Panc1 (cell line): ENCODE measurements at regions not wholly inside any gene's neighbourhood (a gene's known extent, or its start where the extent isn't known, plus 50 kb on each side); places are given as distances from the start of the nearest gene placed in this dataset.

Source experiments
- ATAC-seq: fragments of 200-7000 bp; cut with Tn5 transposase; 2 replicates; pipeline ENCODE4 v1.9.1; 2020; ENCODE audit warnings: mild to moderate bottlenecking, moderate library complexity
- BruUV-seq: library from RNA; stranded (reverse); fragments of 400-500 nt; replicated peaks from 2 replicates; lab custom pipeline; 2021; lab: Mats Ljungman, UMichigan
- CTCF ChIA-PET: fragments of 300-600 bp; sonication (Branson Sonifier 250); formaldehyde crosslinking; loops from one replicate; lab custom pipeline; 2022; ENCODE audit warnings: antibody characterized with exemption; lab: Charles Lee
- POLR2A ChIA-PET: fragments of 300-600 bp; sonication (Branson Sonifier 250); formaldehyde crosslinking; loops from one replicate; lab custom pipeline; 2022; ENCODE audit warnings: antibody characterized with exemption; lab: Charles Lee
- DNase-seq: peaks from one replicate; pipeline ENCODE4 v3.0.0-alpha.2; 2010; ENCODE audit warnings: low read depth, low spot score
- H3K27ac ChIP-seq: 2 replicates; pipeline ENCODE4 v1.5.1; 2011; ENCODE audit warnings: mild to moderate bottlenecking, low read length, inconsistent platforms
- H3K27me3 ChIP-seq: fragments of 200-500 bp; sonication (Bioruptor generic); 2 replicates; pipeline ENCODE4 v1.6.0; 2014; ENCODE audit warnings: low read length, inconsistent platforms; ENCODE audit not compliant: control insufficient read depth, insufficient read depth
- H3K36me3 ChIP-seq: fragments of 200-500 bp; sonication (Bioruptor generic); 2 replicates; pipeline ENCODE4 v1.5.1; 2014; ENCODE audit warnings: inconsistent platforms, mild to moderate bottlenecking, low read length, moderate library complexity; ENCODE audit not compliant: control insufficient read depth, insufficient read depth
- H3K4me1 ChIP-seq: 2 replicates; pipeline ENCODE4 v1.5.1; 2011; ENCODE audit warnings: inconsistent platforms, mild to moderate bottlenecking, low read length, moderate library complexity; ENCODE audit not compliant: control insufficient read depth, insufficient read depth
- H3K4me3 ChIP-seq, 2 experiments: 2 replicates each; pipeline ENCODE4 v1.5.1; 2011 to 2012; ENCODE audit warnings: low read depth in 2 of 2, low read length in 2 of 2, mild to moderate bottlenecking in 2 of 2, inconsistent platforms in 1 of 2, moderate library complexity in 1 of 2
- H3K9me3 ChIP-seq: fragments of 200-500 bp; sonication (Bioruptor generic); 2 replicates; pipeline ENCODE4 v1.5.1; 2014; ENCODE audit warnings: low read depth, mild to moderate bottlenecking, inconsistent platforms, low read length, moderate library complexity; ENCODE audit not compliant: control insufficient read depth, insufficient read depth
- POLR2AphosphoS5 ChIP-seq: IDR thresholded peaks from 2 replicates; pipeline ENCODE4 v1.6.1; 2012; ENCODE audit warnings: mild to moderate bottlenecking, low read depth, low read length, moderate library complexity
- SIN3A ChIP-seq: IDR thresholded peaks from 2 replicates; pipeline ENCODE4 v1.6.1; 2012; ENCODE audit warnings: low read depth, mild to moderate bottlenecking, low read length, moderate library complexity, borderline replicate concordance; ENCODE audit not compliant: insufficient read depth
- TCF7L2 ChIP-seq: IDR thresholded peaks from 2 replicates; pipeline ENCODE4 v1.6.1; 2011; ENCODE audit warnings: mild to moderate bottlenecking, low read depth, low read length, inconsistent platforms
- in situ Hi-C: cut with HindIII; loops from 2 replicates; pipeline ENCODE4 v1.10.0; 2016; ENCODE audit warnings: low sequenced_read_pairs, low pct_unique_long_range_greater_than_20kb
- intact Hi-C: fragments of 100-400 bp; cut with micrococcal nuclease; formaldehyde crosslinking; loops from one replicate; pipeline ENCODE4 v1.10.0; 2022; ENCODE audit not compliant: unreplicated experiment
- TF ChIP-seq, protein P1 (sequence below): fragments of 450-650 bp; IDR thresholded peaks from 2 replicates; pipeline ENCODE4 v1.5.1; 2017; ENCODE audit warnings: mild to moderate bottlenecking
- TF ChIP-seq, protein P2 (sequence below), 2 experiments: IDR thresholded peaks; 2 replicates each; pipeline ENCODE4 v1.6.1; 2011 to 2012; ENCODE audit warnings: low read depth in 2 of 2, control low read depth in 1 of 2, low read length in 1 of 2, mild to moderate bottlenecking in 1 of 2, moderate library complexity in 1 of 2; ENCODE audit not compliant: insufficient read depth in 1 of 2

- ChIA-PET CTCF (no interaction called here), POLR2A (no interaction called here)
- BruUV-seq, result no TSS peak
- Histone ChIP-seq H3K27ac (no peak overlapping the region), H3K4me3 (no peak overlapping the region), H3K9me3 (no peaks in the 10 kb centered on the region), H3K36me3 (no peaks in the 10 kb centered on the region), H3K4me1 (no peaks in the 10 kb centered on the region), H3K27me3 (no peaks in the 10 kb centered on the region)
- in situ Hi-C loops (no loop called here), intact Hi-C loops (no loop called here)
- DNase-seq (no peak), ATAC-seq (no peak)
- no peak for TF ChIP-seq POLR2AphosphoS5
- no peak for TF ChIP-seq TCF7L2
- TF ChIP-seq, protein P1, sequence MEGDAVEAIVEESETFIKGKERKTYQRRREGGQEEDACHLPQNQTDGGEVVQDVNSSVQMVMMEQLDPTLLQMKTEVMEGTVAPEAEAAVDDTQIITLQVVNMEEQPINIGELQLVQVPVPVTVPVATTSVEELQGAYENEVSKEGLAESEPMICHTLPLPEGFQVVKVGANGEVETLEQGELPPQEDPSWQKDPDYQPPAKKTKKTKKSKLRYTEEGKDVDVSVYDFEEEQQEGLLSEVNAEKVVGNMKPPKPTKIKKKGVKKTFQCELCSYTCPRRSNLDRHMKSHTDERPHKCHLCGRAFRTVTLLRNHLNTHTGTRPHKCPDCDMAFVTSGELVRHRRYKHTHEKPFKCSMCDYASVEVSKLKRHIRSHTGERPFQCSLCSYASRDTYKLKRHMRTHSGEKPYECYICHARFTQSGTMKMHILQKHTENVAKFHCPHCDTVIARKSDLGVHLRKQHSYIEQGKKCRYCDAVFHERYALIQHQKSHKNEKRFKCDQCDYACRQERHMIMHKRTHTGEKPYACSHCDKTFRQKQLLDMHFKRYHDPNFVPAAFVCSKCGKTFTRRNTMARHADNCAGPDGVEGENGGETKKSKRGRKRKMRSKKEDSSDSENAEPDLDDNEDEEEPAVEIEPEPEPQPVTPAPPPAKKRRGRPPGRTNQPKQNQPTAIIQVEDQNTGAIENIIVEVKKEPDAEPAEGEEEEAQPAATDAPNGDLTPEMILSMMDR, result no peak
- TF ChIP-seq, protein P2, sequence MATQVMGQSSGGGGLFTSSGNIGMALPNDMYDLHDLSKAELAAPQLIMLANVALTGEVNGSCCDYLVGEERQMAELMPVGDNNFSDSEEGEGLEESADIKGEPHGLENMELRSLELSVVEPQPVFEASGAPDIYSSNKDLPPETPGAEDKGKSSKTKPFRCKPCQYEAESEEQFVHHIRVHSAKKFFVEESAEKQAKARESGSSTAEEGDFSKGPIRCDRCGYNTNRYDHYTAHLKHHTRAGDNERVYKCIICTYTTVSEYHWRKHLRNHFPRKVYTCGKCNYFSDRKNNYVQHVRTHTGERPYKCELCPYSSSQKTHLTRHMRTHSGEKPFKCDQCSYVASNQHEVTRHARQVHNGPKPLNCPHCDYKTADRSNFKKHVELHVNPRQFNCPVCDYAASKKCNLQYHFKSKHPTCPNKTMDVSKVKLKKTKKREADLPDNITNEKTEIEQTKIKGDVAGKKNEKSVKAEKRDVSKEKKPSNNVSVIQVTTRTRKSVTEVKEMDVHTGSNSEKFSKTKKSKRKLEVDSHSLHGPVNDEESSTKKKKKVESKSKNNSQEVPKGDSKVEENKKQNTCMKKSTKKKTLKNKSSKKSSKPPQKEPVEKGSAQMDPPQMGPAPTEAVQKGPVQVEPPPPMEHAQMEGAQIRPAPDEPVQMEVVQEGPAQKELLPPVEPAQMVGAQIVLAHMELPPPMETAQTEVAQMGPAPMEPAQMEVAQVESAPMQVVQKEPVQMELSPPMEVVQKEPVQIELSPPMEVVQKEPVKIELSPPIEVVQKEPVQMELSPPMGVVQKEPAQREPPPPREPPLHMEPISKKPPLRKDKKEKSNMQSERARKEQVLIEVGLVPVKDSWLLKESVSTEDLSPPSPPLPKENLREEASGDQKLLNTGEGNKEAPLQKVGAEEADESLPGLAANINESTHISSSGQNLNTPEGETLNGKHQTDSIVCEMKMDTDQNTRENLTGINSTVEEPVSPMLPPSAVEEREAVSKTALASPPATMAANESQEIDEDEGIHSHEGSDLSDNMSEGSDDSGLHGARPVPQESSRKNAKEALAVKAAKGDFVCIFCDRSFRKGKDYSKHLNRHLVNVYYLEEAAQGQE (IDR thresholded peaks at IDR 0.05; ENCODE audit: insufficient read depth in 1 of 2, low read depth in 2 of 2, low read length in 1 of 2), result no peak
- no peak for TF ChIP-seq SIN3A
These were observed 64.6 kb upstream of the MYCBP2 start for GRCh38 chr13:77391475-77391874.

- in situ Hi-C loops, result no loop called here
- H3K9me3 ChIP-seq, result no peaks in the 10 kb centered on the region
- ATAC-seq (no peak), DNase-seq (no peak)
- H3K27me3 ChIP-seq, result no peaks in the 10 kb centered on the region
- H3K27ac ChIP-seq, result no peak overlapping the region
- no TSS peak for BruUV-seq
- no peak for TF ChIP-seq SIN3A
- TF ChIP-seq, protein P1, result no peak
- TF ChIP-seq TCF7L2, result no peak
- no peak for TF ChIP-seq POLR2AphosphoS5
- TF ChIP-seq, protein P2 (IDR thresholded peaks at IDR 0.05; ENCODE audit: insufficient read depth in 1 of 2, low read depth in 2 of 2, low read length in 1 of 2), result no peak
- no peaks in the 10 kb centered on the region for H3K4me1 ChIP-seq
- intact Hi-C loops, result no loop called here
- POLR2A ChIA-PET, result no interaction called here
- CTCF ChIA-PET, result no interaction called here
- H3K4me3 ChIP-seq, result no peak overlapping the region
- H3K36me3 ChIP-seq, result no peaks in the 10 kb centered on the region
These were observed 63.5 kb upstream of the MYCBP2 start for GRCh38 chr13:77390391-77390790.
